Activated gamma-delta T cell treated with anti-CD3 and anti-CD28 coated beads, Interleukin-2, amount 50 U/mL, for 16 hours (primary cell): ENCODE measurements at regions not wholly inside any gene's neighbourhood (a gene's known extent, or its start where the extent isn't known, plus 50 kb on each side); places are given as distances from the start of the nearest gene placed in this dataset.
"Not testable (repeated sequence)": the region's sequence is repeated elsewhere in the genome, so short reads cannot be mapped to it uniquely, and the experiment has no call there.

Source experiments
- DNase-seq: peaks from one replicate; pipeline ENCODE4 v3.0.0-alpha.2; 2020; ENCODE audit warnings: low read depth

- DNase-seq, result no peak
Observed at GRCh38 chr4:155591738-155592143, 74.9 kb upstream of the GUCY1A1 start.

- DNase-seq, result no peak
Observed at GRCh38 chr4:155590796-155591585, 75.7 kb upstream of the GUCY1A1 start.

- no peak for DNase-seq
Observed at GRCh38 chr4:155588437-155588836, 78.2 kb upstream of the GUCY1A1 start.

- DNase-seq, result no peak
Observed at GRCh38 chr4:155587766-155588165, 78.9 kb upstream of the GUCY1A1 start.

- no peak for DNase-seq
Observed at GRCh38 chr4:155582971-155583437, 83.6 kb upstream of the GUCY1A1 start.

- DNase-seq, result no peak
Observed at GRCh38 chr4:155582041-155582440, 84.6 kb upstream of the GUCY1A1 start.

GRCh38 chr4:155578726-155579370 is 87.8 kb upstream of the GUCY1A1 start:
- no peak for DNase-seq

- no peak for DNase-seq
Observed at GRCh38 chr4:155578219-155578618, 88.4 kb upstream of the GUCY1A1 start.

- not testable (repeated sequence) for DNase-seq
Observed at GRCh38 chr4:155574329-155574728, 92.3 kb upstream of the GUCY1A1 start.

- DNase-seq, result no peak
Observed at GRCh38 chr4:155573126-155573525, 93.5 kb upstream of the GUCY1A1 start.

GRCh38 chr4:155572106-155572703 is 94.4 kb upstream of the GUCY1A1 start:
- no peak for DNase-seq

GRCh38 chr4:155571184-155571944 is 95.3 kb upstream of the GUCY1A1 start:
- DNase-seq, result no peak

GRCh38 chr4:155570661-155571060 is 96.0 kb upstream of the GUCY1A1 start:
- no peak for DNase-seq

- no peak for DNase-seq
Observed at GRCh38 chr4:155569960-155570515, 96.6 kb upstream of the GUCY1A1 start.

- DNase-seq, result no peak
Observed at GRCh38 chr4:155569471-155569870, 97.2 kb upstream of the GUCY1A1 start.

GRCh38 chr4:155568641-155569220 is 97.9 kb upstream of the GUCY1A1 start:
- no peak for DNase-seq

GRCh38 chr4:155566354-155566753 is 100.3 kb upstream of the GUCY1A1 start:
- DNase-seq, result no peak

- no peak for DNase-seq
Observed at GRCh38 chr4:155565776-155566175, 100.9 kb upstream of the GUCY1A1 start.

GRCh38 chr4:155565330-155565729 is 101.3 kb upstream of the GUCY1A1 start:
- no peak for DNase-seq

GRCh38 chr4:155564880-155565279 is 101.8 kb upstream of the GUCY1A1 start:
- DNase-seq, result no peak

GRCh38 chr4:155564086-155564485 is 102.6 kb upstream of the GUCY1A1 start:
- no peak for DNase-seq

- DNase-seq, result no peak
Observed at GRCh38 chr4:155559915-155560314, 106.7 kb upstream of the GUCY1A1 start.
